Keratinocyte (primary cell): ENCODE measurements at regions not wholly inside any gene's neighbourhood (a gene's known extent, or its start where the extent isn't known, plus 50 kb on each side); places are given as distances from the start of the nearest gene placed in this dataset.

Experiments used
- DNase-seq: peaks from one replicate; pipeline ENCODE4 v3.0.0-alpha.2; 2011; ENCODE audit warnings: low read depth, missing footprints, low spot score
- FAIRE-seq: peaks from 2 replicates; lab custom pipeline; 2011; peaks lifted over from hg19 to GRCh38; lab: Jason Lieb, UNC
- H2AFZ ChIP-seq: 2 replicates; pipeline ENCODE4 v1.6.0; 2012; ENCODE audit warnings: low read length, control low read depth, inconsistent platforms; ENCODE audit not compliant: control insufficient read depth
- H3K27ac ChIP-seq: 2 replicates; pipeline ENCODE4 v1.5.1; 2011; ENCODE audit warnings: low read length; ENCODE audit not compliant: control insufficient read depth, insufficient read depth
- H3K27me3 ChIP-seq: 3 replicates; pipeline ENCODE4 v1.6.0; 2011; ENCODE audit warnings: low read length; ENCODE audit not compliant: control insufficient read depth, insufficient read depth; ENCODE audit errors: extremely low read depth
- H3K36me3 ChIP-seq, 2 experiments: 2 replicates in 1 of 2; 3 replicates in 1 of 2; pipeline ENCODE4 v1.5.1; 2011; ENCODE audit warnings: low read length in 2 of 2, mild to moderate bottlenecking in 1 of 2; ENCODE audit not compliant: control insufficient read depth in 2 of 2, insufficient read depth in 2 of 2; ENCODE audit errors: extremely low read depth in 1 of 2
- H3K4me1 ChIP-seq: 3 replicates; pipeline ENCODE4 v1.5.1; 2011; ENCODE audit warnings: low read length; ENCODE audit not compliant: control insufficient read depth, insufficient read depth; ENCODE audit errors: extremely low read depth
- H3K4me2 ChIP-seq: 3 replicates; pipeline ENCODE4 v1.6.0; 2011; ENCODE audit warnings: low read depth, low read length; ENCODE audit not compliant: control insufficient read depth, insufficient read depth; ENCODE audit errors: extremely low read depth
- H3K4me3 ChIP-seq, 3 experiments: fragments of 200-600 bp in 1 of 3; sonication (generic) in 1 of 3; 2 replicates in 2 of 3; 3 replicates in 1 of 3; pipeline ENCODE4 v1.5.1; 2011 to 2016; ENCODE audit warnings: low read length in 3 of 3, mild to moderate bottlenecking in 3 of 3, control low read depth in 2 of 3, inconsistent platforms in 1 of 3, low read depth in 1 of 3, mixed read lengths in 1 of 3, mixed run types in 1 of 3, moderate library complexity in 1 of 3; ENCODE audit not compliant: control insufficient read depth in 2 of 3, insufficient read depth in 2 of 3; ENCODE audit errors: extremely low read depth in 1 of 3
- H3K79me2 ChIP-seq: 2 replicates; pipeline ENCODE4 v1.6.0; 2012; ENCODE audit warnings: low read length; ENCODE audit not compliant: control insufficient read depth, insufficient read depth
- H3K9ac ChIP-seq: 3 replicates; pipeline ENCODE4 v1.6.0; 2011; ENCODE audit warnings: low read length; ENCODE audit not compliant: control insufficient read depth, insufficient read depth; ENCODE audit errors: extremely low read depth
- H3K9me1 ChIP-seq: 3 replicates; pipeline ENCODE4 v1.6.0; 2011; ENCODE audit warnings: low read length; ENCODE audit not compliant: control insufficient read depth, insufficient read depth; ENCODE audit errors: extremely low read depth
- H3K9me3 ChIP-seq: 2 replicates; pipeline ENCODE4 v1.5.1; 2012; ENCODE audit warnings: low read depth, low read length; ENCODE audit not compliant: control insufficient read depth
- H4K20me1 ChIP-seq: 3 replicates; pipeline ENCODE4 v1.6.0; 2011; ENCODE audit warnings: low read length; ENCODE audit not compliant: control insufficient read depth, insufficient read depth; ENCODE audit errors: extremely low read depth
- EZH2 ChIP-seq: IDR thresholded peaks from one replicate; pipeline ENCODE4 v1.6.1; 2012; ENCODE audit warnings: inconsistent platforms, mild to moderate bottlenecking, low read length, moderate library complexity
- dilution Hi-C: fragments of 300-500 bp; cut with MboI; formaldehyde crosslinking; loops from one replicate; pipeline ENCODE4 v1.7.0; 2020; ENCODE audit warnings: low sequenced_read_pairs; ENCODE audit not compliant: extremely low pct_ligation_motif_present
- TF ChIP-seq, protein P1 (sequence below), 3 experiments: IDR thresholded peaks in 1 of 3; conservative IDR thresholded peaks in 1 of 3; optimal IDR thresholded peaks in 1 of 3; 2 replicates in 2 of 3; 3 replicates in 1 of 3; pipeline versions ENCODE3 to v1.5.1; 2011; ENCODE audit warnings: low read length in 3 of 3, mild to moderate bottlenecking in 3 of 3, moderate library complexity in 2 of 3, control low read depth in 1 of 3, inconsistent platforms in 1 of 3; ENCODE audit not compliant: insufficient read depth in 2 of 3; ENCODE audit errors: extremely low read depth in 1 of 3

DNA sequence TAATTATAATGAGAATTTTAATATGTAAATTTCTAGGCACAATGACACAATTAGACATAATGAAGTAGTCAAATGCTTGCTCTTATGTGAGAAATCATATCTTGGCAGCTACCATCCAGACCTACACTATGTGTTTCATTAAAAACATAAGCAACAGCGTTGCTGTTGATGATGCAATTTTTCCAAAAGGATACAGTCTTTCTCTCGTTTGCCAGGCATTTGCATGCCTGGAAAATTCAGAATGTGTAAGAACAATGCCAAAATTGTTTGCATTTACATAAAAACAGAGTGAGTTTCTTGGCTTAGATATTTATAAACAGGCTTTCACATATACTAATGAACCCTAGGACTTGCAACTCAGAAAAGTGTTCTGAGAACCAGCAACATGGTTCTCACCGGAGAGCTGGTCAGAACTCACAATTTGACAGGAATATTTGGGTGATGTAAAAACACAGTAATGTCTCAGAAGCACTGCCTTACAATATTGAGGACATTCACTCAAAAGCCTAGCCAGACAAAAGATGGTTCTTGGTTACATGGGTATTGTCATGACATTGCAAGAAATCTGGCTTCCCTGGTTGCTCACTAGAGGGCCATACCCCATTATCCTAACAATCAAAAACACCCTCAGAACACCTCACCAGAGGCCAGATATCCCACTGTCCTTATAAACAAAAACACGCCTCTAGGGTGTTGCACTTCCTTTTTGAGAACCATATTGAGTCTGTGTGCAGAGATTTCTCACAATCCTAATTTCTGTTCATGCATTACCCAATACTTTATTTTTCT, 1029.0 kb upstream of the AGA start:
- Histone ChIP-seq H4K20me1 (no peaks in the 10 kb centered on the region), H3K79me2 (no peaks in the 10 kb centered on the region), H3K9me1 (no peaks in the 10 kb centered on the region), H3K4me1 (no peaks in the 10 kb centered on the region), H3K4me2 (no peak overlapping the region), H3K36me3 (no peaks in the 10 kb centered on the region), H3K9ac (no peak overlapping the region), H2AFZ (no peak overlapping the region), H3K4me3 (no peak overlapping the region), H3K9me3 (no peaks in the 10 kb centered on the region), H3K27me3 (no peaks in the 10 kb centered on the region), H3K27ac (no peak overlapping the region)
- no peak for FAIRE-seq
- DNase-seq, result no peak
- no peak for TF ChIP-seq EZH2
- TF ChIP-seq, protein P1, sequence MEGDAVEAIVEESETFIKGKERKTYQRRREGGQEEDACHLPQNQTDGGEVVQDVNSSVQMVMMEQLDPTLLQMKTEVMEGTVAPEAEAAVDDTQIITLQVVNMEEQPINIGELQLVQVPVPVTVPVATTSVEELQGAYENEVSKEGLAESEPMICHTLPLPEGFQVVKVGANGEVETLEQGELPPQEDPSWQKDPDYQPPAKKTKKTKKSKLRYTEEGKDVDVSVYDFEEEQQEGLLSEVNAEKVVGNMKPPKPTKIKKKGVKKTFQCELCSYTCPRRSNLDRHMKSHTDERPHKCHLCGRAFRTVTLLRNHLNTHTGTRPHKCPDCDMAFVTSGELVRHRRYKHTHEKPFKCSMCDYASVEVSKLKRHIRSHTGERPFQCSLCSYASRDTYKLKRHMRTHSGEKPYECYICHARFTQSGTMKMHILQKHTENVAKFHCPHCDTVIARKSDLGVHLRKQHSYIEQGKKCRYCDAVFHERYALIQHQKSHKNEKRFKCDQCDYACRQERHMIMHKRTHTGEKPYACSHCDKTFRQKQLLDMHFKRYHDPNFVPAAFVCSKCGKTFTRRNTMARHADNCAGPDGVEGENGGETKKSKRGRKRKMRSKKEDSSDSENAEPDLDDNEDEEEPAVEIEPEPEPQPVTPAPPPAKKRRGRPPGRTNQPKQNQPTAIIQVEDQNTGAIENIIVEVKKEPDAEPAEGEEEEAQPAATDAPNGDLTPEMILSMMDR (optimal IDR thresholded peaks at IDR 0.05 in 1 of 3, IDR thresholded peaks at IDR 0.05 in 1 of 3, conservative IDR thresholded peaks at IDR 0.05 in 1 of 3; ENCODE audit: extremely low read depth in 1 of 3, insufficient read depth in 2 of 3, low read length in 3 of 3), result no peak
- dilution Hi-C loops, result no loop called here

GRCh38 chr4:178471994-178472393, 1029.8 kb upstream of the AGA start:
- no peaks in the 10 kb centered on the region for H3K9me1 ChIP-seq
- no peaks in the 10 kb centered on the region for H4K20me1 ChIP-seq
- H3K4me2 ChIP-seq, result no peak overlapping the region
- FAIRE-seq (no peak), DNase-seq (no peak)
- H3K79me2 ChIP-seq, result no peaks in the 10 kb centered on the region
- no peak overlapping the region for H2AFZ ChIP-seq
- TF ChIP-seq EZH2, result no peak
- TF ChIP-seq, protein P1 (optimal IDR thresholded peaks at IDR 0.05 in 1 of 3, IDR thresholded peaks at IDR 0.05 in 1 of 3, conservative IDR thresholded peaks at IDR 0.05 in 1 of 3; ENCODE audit: extremely low read depth in 1 of 3, insufficient read depth in 2 of 3, low read length in 3 of 3), result no peak
- no peak overlapping the region for H3K27ac ChIP-seq
- dilution Hi-C loops, result no loop called here
- no peak overlapping the region for H3K4me3 ChIP-seq
- H3K36me3 ChIP-seq, result no peaks in the 10 kb centered on the region
- no peaks in the 10 kb centered on the region for H3K27me3 ChIP-seq
- H3K9ac ChIP-seq, result no peak overlapping the region
- no peaks in the 10 kb centered on the region for H3K9me3 ChIP-seq
- H3K4me1 ChIP-seq, result no peaks in the 10 kb centered on the region
